C4-2B (cell line): ENCODE measurements at regions not wholly inside any gene's neighbourhood (a gene's known extent, or its start where the extent isn't known, plus 50 kb on each side); places are given as distances from the start of the nearest gene placed in this dataset.

Experiments
- CTCF ChIP-seq: fragments of 450-650 bp; conservative IDR thresholded peaks from 2 replicates; pipeline ENCODE4 v1.5.1; 2017; ENCODE audit warnings: mild to moderate bottlenecking
- ZFX ChIP-seq: fragments of 450-650 bp; IDR thresholded peaks from 2 replicates; pipeline ENCODE4 v1.6.1; 2017

GRCh38 chr1:78255383-78255782 lies 209.6 kb downstream of the GIPC2 start:
- TF ChIP-seq CTCF (no peak), ZFX (no peak)
